G401 (cell line): ENCODE measurements at regions not wholly inside any gene's neighbourhood (a gene's known extent, or its start where the extent isn't known, plus 50 kb on each side); places are given as distances from the start of the nearest gene placed in this dataset.

ENCODE experiments used
- DNase-seq: peaks from one replicate; pipeline ENCODE4 v3.0.0-alpha.2; 2015; ENCODE audit warnings: low spot score
- in situ Hi-C: cut with HindIII; loops from 2 replicates; pipeline ENCODE4 v1.10.0; 2016; ENCODE audit warnings: low sequenced_read_pairs, mixed read lengths

DNA sequence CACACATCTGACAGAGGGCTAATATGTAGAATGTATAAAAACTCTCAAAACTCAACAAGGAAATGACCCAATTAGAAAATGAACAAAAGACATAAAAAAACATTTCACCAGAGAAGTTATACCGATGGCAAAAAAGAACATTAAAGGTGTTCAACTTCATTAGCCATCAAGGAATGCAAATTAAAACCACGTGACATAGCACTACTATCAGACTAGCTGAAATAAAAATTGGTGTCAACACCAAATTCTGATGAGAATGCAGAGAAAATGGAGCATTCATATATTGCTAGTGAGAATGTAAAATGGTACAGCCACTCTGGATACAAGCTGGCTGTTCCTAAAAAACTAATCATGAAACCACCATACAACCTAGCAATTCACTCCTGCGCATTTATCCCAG is 128.0 kb downstream of the INSIG2 start:
- in situ Hi-C loops = no loop called here
- DNase-seq = no peak

- in situ Hi-C loops = no loop called here
- no peak for DNase-seq
Observed at GRCh38 chr2:118209727-118210126, 121.5 kb downstream of the INSIG2 start.

- in situ Hi-C loops = no loop called here
Observed at GRCh38 chr2:118207889-118208288, 119.6 kb downstream of the INSIG2 start.

DNA sequence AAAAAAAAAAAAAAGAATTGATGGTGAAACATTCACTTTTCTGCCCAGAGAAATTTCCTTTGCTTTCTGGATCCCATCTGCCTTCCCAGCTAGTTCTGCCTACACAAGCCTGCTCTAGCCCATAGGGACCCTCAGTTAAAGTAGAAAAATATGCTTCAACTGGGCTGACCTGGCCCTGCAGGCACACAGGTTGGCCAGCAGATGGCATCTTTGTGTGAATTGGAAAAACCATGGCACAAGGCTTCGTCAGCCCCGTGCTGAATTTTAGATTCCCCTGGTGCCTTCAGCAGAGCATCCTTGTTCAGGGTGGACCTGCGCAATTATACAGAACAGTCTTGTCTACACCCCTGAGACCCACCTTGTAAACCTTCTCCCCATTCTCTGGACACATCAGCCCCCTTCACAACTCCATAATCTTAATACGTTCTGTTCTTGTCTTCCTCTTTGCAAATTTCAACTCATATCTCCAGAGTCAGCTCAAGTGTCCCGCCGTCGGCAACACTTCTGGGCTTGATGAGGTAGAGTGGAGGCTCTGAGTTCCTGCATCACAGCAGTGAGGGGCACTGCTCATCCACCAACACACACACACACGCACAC is 114.5 kb downstream of the INSIG2 start:
- DNase-seq = peak; percentile 9
- in situ Hi-C loops = no loop called here

More at GRCh38 chr2:118207889-118208288, 119.6 kb downstream of the INSIG2 start:
- no peak for DNase-seq

GRCh38 chr2:118198268-118198667 is 110.0 kb downstream of the INSIG2 start:
- in situ Hi-C loops = no loop called here
- DNase-seq = no peak

- no peak for DNase-seq
- in situ Hi-C loops = no loop called here
Observed at GRCh38 chr2:118197011-118197675, 108.9 kb downstream of the INSIG2 start.

DNA sequence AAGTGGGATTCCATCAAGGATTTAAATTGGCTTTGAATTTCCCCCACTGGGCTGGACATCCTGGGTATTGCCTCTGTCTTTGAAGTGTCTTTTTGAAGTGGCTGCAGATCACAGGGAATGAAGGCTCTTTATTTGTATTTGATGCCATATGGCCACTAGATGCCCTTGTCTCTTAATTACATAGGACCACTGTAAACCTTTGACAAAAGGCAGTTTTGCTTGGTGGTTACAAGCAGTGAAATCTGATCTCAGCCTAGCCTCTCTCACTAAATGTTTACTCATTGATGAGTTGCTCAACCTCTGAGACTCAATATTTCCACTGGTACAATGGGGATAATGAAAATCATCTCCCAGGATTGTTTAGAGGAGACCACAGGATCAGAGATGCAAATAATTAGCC is 102.2 kb downstream of the INSIG2 start:
- in situ Hi-C loops = no loop called here
- no peak for DNase-seq

DNA sequence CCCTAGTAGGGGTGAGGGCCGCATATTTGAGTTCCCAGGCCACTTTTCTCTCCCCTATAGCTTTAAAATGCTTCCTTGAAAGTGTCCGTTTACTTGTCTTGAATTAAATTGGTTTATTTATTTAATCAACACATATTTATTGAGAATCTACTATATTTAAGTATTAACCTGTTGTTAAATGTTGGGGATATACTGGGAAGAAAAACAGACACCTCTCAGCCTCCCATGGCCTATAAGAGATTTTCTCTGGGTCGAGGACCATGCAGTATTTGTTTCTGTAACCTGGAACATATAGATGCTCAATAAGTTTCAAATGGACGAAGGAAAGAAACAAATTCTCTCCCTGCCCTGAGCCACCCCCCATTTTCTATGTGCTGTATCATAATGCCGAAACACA is 98.6 kb downstream of the INSIG2 start:
- in situ Hi-C loops = no loop called here
- no peak for DNase-seq

DNA sequence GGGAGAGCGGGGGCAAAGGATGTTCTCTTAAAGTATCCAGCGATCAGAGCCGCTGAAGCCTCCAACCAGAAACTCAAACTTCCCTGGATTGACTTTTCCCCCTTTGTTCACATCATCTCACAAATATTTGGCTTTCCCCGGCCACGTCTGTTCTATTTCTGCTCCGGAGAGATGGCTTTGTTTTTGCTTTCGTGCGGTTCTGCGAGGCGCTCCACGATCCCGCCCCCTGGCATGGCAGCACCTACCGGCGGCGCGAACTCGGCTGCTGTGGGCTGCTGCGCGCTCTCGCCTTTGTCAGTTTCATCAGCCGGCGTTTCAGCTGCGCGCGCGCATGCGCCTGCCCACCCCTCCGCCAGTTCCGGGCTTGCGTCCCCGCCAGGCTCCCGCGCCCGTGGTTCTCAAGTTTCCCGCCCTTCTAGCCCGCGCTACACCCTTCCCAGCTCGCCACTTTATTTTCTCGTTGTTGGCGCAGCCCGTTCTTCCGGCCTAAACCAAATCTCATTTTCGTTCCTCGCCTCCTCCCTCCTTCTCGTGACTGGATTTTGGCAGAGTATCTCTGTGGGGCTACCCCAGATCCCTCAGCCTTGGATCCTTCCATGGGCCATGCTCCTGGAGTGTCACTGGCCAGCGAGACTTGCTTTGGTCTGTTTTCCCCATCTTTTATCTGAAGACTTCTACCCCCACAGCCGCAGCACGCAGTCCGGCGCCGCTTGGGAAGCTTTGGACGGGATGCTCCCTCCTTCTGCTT is 98.0 kb downstream of the INSIG2 start:
- DNase-seq = peak; percentile 28
- in situ Hi-C loops = no loop called here

- DNase-seq = peak; percentile 5
- in situ Hi-C loops = no loop called here
Observed at GRCh38 chr2:118185210-118186109, 97.2 kb downstream of the INSIG2 start.

DNA sequence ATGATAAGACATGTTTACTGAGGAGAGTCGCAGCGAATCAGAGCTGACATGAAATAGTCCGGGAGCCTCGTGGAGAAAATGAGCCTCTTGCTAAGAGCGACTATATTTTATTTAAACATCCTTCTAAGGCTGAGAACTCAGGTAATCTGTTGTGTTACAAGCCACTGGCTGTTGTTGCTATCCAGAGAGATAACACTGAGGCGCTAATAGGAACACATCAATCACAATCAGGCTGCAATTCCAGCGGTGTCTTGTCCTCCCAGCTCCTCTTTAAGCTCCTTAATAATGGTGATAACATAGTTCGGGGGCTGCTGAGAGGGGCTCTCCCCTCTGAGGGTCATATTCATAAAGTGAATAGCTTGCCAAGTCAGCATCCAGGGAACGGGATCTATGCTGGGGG is 95.1 kb downstream of the INSIG2 start:
- DNase-seq = no peak
- in situ Hi-C loops = no loop called here

- no peak for DNase-seq
- in situ Hi-C loops = no loop called here
Observed at GRCh38 chr2:118179445-118179844, 91.2 kb downstream of the INSIG2 start.

DNA sequence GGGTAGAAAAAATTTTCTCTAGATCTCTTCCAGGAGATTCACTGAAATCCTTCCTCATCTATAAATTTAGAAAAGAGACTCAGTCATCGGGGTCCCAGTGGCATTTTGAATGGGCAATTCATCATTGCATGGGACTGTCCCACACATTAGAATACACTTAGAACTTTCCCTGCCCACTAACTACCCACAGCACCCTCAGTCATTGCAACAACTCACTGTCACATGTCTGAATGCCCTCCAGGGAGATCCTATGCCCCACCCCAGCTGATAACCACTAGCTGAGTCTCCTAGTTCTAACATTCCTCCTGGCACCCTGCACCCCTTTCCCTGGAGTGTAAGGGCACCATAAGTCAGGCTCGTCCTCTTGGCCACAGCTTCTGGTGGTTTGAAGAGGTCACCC is 89.6 kb downstream of the INSIG2 start:
- in situ Hi-C loops = no loop called here
- DNase-seq = no peak

DNA sequence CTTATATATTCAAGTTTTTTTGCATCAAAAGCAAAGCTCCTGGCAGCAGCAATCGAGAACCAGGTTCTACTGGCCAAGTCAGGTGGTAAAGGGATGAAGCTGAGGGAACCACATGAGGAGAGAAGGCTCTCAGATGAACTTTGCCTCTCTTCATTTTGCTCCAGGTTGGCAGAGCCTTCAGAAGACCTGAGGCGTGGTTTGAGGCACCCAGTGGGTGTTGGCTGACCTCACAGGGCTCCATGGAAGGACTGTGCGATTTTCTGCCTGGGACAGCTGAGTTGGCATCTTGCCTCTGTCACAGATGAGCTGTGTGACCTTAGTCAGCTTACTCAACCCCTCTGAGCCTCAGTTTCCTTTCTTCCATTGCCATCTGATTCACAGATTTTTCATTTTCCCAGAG is 89.0 kb downstream of the INSIG2 start:
- in situ Hi-C loops = no loop called here

GRCh38 chr2:118176601-118177000 is 88.3 kb downstream of the INSIG2 start:
- in situ Hi-C loops = no loop called here
- DNase-seq = no peak

More for the DNA sequence above, 89.0 kb downstream of the INSIG2 start:
- no peak for DNase-seq

- in situ Hi-C loops = no loop called here
- DNase-seq = no peak
Observed at GRCh38 chr2:118171546-118171945, 83.3 kb downstream of the INSIG2 start.

- no peak for DNase-seq
- in situ Hi-C loops = no loop called here
Observed at GRCh38 chr2:118169359-118170005, 81.2 kb downstream of the INSIG2 start.

DNA sequence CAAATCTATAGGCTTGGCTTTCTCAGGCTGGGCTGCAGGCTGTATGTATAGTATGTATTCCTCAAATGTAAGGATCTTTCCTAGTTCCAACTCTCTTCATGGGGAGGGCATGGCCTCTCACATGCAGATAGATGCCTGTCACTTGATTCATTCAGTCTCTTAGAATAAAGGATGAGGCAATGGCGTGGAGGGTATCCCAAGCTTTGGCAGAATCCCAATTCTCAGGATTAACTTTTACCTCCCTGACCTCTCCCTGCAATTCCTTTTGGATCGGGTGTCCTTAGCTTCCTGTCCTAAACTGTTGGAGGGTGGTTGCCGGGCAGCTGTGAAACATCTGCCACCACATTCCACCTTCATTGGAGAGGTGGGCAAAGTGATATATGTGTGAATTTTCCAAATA is 80.3 kb downstream of the INSIG2 start:
- in situ Hi-C loops = no loop called here
- DNase-seq = no peak

GRCh38 chr2:118167026-118167425 is 78.8 kb downstream of the INSIG2 start:
- no peak for DNase-seq
- in situ Hi-C loops = no loop called here
